Bronchial epithelial cell (primary cell): ENCODE measurements at regions not wholly inside any gene's neighbourhood (a gene's known extent, or its start where the extent isn't known, plus 50 kb on each side); places are given as distances from the start of the nearest gene placed in this dataset.

Experiments
- DNase-seq: peaks from one replicate; pipeline ENCODE4 v3.0.0-alpha.2; 2010; ENCODE audit warnings: low read depth
- FAIRE-seq: peaks from 2 replicates; lab custom pipeline; 2011; peaks lifted over from hg19 to GRCh38; lab: Jason Lieb, UNC
- H3K27me3 ChIP-seq: 2 replicates; pipeline ENCODE4 v1.5.1; 2011; ENCODE audit warnings: low read length; ENCODE audit not compliant: control insufficient read depth, insufficient read depth
- H3K36me3 ChIP-seq: 2 replicates; pipeline ENCODE4 v1.5.1; 2011; ENCODE audit warnings: low read length; ENCODE audit not compliant: control insufficient read depth, insufficient read depth
- H3K4me3 ChIP-seq: 2 replicates; pipeline ENCODE4 v1.5.1; 2011; ENCODE audit warnings: mild to moderate bottlenecking, low read depth, low read length, control low read depth
- CTCF ChIP-seq: IDR thresholded peaks from 2 replicates; pipeline ENCODE4 v1.5.1; 2011; ENCODE audit warnings: mild to moderate bottlenecking, moderate library complexity, low read length, control low read depth, inconsistent platforms; ENCODE audit not compliant: insufficient read depth, severe bottlenecking

GRCh38 chr6:11633741-11634509 lies 96.4 kb downstream of the TMEM170B start:
- DNase-seq (peak; percentile 49), FAIRE-seq (no peak)
- no peaks in the 10 kb centered on the region for H3K27me3 ChIP-seq
- H3K4me3 ChIP-seq: no peak overlapping the region
- TF ChIP-seq CTCF: no peak
- H3K36me3 ChIP-seq: no peaks in the 10 kb centered on the region

DNA sequence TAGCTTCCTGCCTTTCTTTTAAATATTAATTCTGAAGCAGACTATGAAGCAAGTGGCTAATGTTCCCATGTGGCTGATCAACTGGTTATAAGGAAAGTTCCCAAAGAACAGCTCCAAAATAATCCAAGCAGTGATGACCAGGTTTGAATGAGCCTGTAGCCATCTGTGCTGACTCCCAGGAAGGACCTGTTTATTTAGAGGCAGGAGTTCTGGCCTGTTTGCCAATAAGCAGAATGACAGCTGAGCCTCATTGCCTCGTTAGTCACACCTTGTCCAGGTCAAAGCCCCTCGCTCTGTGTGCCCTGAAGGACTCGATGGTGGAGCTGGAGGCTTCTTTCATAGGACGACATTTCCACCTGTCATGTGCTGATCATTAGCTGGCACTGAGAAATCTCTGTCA lies 97.4 kb downstream of the TMEM170B start:
- no peak overlapping the region for H3K4me3 ChIP-seq
- no peaks in the 10 kb centered on the region for H3K36me3 ChIP-seq
- FAIRE-seq: no peak
- TF ChIP-seq CTCF: no peak
- H3K27me3 ChIP-seq: no peaks in the 10 kb centered on the region
- no peak for DNase-seq

DNA sequence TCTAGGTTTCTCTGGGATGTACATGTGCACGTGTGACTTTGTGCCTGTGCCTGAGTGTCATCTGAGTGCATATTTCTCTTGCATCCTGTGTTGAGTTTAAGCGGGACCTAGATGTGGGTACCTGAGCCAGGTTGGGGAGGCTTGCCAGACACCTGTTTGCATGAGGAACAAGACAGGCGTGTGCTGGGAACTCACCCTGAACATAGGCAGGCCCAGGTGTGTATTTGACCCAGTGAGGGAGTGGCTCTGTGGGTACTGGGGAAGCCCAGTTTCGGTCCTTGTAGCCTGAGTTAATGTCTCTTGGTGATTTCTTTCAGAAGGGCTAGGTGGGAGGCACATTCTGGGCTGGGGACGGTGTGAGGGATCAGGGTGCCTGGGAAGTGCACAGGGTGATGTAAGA lies 98.6 kb downstream of the TMEM170B start:
- Histone ChIP-seq H3K4me3 (no peak overlapping the region), H3K27me3 (no peaks in the 10 kb centered on the region), H3K36me3 (no peaks in the 10 kb centered on the region)
- no peak for TF ChIP-seq CTCF
- DNase-seq: no peak
- no peak for FAIRE-seq

DNA sequence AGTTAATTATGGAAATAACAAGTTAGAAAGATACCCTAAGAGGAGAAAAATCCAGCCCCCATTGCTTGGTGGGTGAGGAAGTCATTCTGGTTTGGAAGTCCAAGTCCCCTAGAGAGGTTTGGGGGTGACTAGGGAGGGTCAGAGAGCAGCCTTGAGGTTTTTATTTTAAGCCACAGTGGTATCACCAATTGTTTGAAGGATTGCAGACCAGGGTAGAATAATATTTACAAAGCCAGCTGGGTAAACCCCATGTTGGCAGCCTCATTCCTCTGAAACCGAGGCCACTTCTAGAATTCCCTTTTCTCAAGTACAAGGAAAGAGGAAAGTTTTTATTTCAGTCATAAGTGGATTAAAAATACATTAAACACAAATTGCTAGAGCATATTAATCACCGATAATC lies 99.7 kb downstream of the TMEM170B start:
- no peaks in the 10 kb centered on the region for H3K36me3 ChIP-seq
- TF ChIP-seq CTCF: no peak
- H3K27me3 ChIP-seq: no peaks in the 10 kb centered on the region
- H3K4me3 ChIP-seq: no peak overlapping the region
- DNase-seq (no peak), FAIRE-seq (no peak)

DNA sequence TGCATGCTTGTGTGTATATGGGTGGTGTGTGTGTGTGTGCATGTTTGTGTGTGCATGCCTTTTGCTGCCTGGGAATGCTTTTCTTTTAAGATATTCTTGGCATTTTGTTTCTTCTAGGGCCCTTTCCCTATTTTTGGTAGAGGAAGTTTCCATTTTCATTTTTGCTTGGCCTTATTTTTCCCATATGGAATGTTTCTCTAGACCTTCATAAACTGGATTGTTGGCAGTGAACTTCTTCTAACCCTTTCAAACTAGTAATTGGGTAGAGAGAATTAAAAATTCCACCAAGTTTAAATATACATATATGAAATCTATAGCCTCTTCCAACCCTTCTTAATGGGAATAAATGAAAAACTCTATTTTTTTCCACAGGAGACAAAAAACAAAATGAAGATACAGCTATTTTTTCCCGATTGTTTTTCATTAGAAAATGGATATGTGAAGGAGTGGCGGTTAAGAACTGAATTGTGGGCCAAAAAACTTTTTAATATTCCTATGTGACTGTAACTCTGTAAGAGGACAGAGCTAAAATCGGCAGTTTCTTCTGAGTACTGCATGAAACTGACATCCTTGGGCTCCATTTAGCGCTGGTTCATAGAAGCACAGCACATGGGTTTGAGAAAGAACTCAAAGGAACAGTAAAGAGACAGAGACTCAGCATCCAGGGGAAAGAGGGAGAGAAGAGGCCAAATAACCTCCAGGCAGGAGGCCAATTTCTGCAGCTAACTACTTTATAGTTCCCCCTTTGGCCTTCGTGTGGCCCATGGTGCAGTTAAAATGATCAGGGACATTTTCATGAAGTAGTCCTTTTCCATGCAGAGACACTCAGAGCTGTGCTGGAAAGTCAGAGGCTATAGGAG lies 102.1 kb downstream of the TMEM170B start:
- FAIRE-seq: no peak
- no peaks in the 10 kb centered on the region for H3K36me3 ChIP-seq
- H3K27me3 ChIP-seq: no peaks in the 10 kb centered on the region
- DNase-seq: no peak
- TF ChIP-seq CTCF: no peak
- H3K4me3 ChIP-seq: no peak overlapping the region
